CD4-positive, alpha-beta T cell treated with Interleukin-17A for 1 hour (primary cell): ENCODE measurements at regions not wholly inside any gene's neighbourhood (a gene's known extent, or its start where the extent isn't known, plus 50 kb on each side); places are given as distances from the start of the nearest gene placed in this dataset.

Source experiments
- DNase-seq: peaks from one replicate; pipeline ENCODE4 v3.0.0-alpha.2; 2020

GRCh38 chr2:239520811-239521517 lies 120.1 kb upstream of the HDAC4 start:
- no peak for DNase-seq

DNA sequence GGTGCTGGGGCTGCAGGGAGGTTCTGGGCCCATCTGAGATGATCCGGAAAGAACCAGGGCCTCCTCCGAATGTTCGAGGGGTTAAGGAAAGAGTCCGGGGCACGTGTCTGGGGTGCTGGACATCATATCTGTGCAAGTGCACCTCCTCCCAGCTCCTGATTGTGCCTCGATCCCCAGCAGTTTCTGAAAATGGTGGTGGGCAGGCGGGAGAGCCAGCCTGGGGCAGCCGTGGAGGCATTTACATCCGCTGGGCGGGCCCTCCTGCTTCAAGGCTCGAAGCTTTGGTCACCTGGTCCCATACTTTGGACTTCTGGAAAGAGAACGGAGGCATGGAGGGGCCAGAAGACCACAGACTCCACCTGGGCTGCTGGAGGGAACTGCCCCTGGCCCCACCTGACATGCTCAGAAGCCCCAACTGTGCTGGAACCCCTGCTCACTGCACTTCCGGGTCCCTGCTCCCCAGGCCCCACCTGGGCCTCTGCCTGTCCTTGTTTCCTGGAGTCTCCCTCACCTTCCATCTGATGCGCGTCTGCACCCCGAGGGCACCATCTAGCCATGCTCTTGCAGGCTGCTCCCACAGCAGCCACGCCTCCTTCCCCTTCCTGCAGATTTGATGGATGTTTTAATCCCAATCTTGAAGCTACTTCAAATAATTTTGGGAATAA lies 119.2 kb upstream of the HDAC4 start:
- DNase-seq = no peak

- no peak for DNase-seq
Measured at GRCh38 chr2:239519089-239519920, 118.5 kb upstream of the HDAC4 start.

DNA sequence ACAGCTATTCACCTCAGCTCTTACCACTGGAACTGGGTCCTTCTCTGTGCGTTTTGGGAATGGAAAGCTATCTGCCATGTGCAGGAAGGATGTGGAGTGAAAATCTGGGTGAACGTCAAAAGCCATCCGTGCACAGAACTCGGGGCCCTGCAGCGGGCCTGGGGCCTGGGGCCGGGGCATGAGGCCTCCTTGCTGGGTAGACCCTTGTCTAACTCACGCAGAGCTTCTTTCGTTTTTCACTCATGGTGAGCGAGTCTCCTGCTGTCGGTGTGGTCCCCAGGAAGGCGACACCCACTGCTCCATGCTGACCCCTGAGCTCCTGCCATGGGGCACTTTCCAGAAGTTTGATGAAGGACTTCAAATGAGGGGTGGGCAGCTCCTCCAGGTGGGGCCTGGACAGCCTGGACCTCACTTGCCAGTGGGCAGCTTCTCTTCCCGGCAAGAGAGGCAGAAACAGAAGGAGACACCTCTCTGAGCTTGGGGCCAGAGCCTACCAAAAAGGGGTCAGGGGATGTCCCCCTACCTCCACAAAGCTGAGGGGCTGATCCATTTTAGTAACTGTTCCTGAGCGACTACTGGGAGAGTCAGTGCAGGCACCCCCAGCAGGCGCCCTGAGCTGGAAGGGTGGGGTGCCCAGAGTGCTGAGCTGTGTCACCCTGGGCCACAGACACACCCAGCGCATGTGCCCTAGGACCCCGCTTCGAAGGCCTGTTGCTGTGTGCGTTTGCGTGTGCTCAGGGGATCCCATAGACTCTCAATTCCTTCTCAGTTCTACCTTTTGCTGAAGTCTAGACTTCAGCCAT lies 117.7 kb upstream of the HDAC4 start:
- no peak for DNase-seq

GRCh38 chr2:239517686-239518085 lies 116.9 kb upstream of the HDAC4 start:
- no peak for DNase-seq

GRCh38 chr2:239516954-239517305 lies 116.1 kb upstream of the HDAC4 start:
- DNase-seq = no peak

- DNase-seq = no peak
Measured at GRCh38 chr2:239516286-239516953, 115.6 kb upstream of the HDAC4 start.

- DNase-seq = no peak
Measured at GRCh38 chr2:239514754-239515530, 114.1 kb upstream of the HDAC4 start.

GRCh38 chr2:239512054-239512453 lies 111.2 kb upstream of the HDAC4 start:
- no peak for DNase-seq

- no peak for DNase-seq
Measured at GRCh38 chr2:239509373-239510143, 108.7 kb upstream of the HDAC4 start.

DNA sequence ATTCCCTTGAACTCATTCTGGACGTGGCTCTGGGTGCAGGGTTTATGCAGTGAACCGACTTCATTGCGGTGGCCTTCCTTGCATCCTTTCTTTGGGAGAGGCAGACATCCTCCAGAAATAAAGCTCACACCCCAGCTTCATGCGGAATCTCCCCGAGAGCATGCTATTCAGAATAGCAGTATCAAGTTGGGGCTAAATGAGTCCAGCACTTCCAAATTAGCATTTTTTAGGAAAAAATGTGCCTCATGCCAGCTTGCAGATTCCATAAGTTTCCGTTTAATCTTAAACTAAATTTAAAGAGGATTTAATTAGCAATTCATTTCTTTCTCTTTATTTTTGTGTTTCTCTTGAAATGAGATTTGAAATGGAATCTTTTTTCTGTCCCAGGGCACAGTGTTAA lies 107.4 kb upstream of the HDAC4 start:
- DNase-seq = no peak

DNA sequence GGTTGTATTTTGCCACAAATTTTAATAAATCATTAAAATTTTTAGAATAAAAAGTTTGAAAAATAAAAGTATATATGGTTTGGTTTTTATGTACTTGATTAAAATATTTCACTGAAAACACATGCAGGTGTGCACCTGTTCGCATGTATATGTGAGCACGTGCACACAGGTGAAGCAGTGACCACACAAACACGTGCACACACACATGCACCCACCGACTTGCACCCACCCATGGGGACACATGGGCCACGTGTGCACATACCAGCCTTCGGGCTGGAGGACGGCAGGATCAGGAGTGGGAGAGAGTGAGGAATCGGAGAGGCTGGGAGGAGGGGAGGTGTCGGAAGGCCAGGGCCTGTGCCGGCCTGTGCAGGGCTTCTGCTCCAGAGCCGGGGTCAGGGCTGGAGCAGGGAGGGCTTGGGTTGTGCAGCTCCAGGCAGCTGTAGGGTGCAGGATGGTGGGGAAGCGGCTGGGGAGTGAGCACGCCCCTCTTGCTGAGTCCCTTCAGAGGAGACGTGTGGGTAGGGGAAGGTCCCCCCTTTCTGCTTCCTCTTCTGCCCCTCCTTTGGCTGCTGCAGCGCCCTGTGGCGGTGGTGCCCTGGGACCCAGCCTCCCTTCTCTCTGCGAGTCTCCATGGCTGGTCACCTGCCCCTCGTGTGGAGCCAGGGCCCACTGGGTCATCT lies 106.9 kb upstream of the HDAC4 start:
- DNase-seq = no peak

GRCh38 chr2:239506961-239507360 lies 106.1 kb upstream of the HDAC4 start:
- no peak for DNase-seq

DNA sequence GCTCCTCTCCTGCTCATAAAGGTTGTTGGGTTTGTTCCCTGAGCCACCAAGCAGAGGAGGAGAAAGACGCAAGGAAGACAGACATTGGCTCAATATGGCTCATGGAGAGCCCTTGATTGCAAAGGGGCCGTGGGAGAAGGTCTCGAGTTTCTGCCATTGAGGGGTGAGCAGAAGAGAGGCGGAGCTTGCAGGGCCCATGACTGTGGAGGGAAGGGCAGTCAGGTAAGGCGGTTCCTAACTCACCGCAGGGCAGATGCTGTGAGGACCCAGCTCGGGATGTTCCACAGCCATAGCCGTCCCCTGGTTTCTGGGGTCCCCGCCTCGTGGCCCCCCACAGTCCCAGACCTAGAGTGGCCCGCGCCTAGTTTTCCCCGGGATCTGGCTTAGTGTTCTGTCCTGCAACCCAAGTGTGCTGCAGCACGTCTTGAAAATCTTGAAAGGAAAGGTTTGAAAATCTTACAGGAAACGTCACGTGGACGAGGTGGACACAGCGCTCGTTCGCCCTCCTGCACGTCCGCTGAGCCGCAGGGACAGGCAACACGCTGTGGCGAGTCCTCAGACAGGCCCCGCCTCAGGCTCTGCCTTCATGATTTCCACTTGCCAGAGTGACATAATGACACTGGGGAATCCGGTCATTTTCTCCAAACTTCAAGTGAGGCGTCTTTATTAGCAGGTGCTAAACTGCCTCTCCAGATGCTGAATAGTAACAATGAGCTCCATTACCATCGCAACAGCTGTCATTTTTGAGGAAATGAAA lies 105.5 kb upstream of the HDAC4 start:
- DNase-seq = no peak

DNA sequence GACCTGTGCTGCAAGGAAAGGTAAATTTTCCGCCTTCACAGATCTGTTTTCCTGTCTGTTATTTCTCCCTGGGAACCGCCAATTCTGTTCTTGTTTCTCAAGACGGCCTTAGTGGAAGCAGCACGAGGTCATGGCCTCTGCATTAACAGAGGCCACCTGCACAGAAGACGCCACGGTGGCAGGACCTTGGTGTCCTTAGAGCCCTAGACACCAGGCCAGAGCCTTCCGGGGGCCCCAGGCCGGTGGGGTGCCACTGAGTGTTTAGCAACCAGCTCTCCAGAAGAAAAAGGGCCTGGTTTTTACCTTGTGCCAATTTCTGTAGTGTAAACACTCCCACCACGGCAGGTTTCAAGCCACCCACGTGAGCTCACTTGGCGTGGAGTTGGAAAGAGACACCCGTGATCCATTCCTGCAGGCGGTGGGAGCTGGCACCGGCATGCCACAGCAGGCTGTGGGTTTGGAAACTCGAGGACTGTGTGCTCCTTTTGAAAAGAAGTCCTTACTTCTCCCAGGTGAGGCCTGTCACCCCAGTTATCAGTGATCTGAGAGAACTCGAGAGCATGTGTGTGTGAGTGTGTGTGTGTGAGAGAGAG lies 103.9 kb upstream of the HDAC4 start:
- DNase-seq = no peak

GRCh38 chr2:239502430-239503186 lies 101.8 kb upstream of the HDAC4 start:
- DNase-seq = no peak

DNA sequence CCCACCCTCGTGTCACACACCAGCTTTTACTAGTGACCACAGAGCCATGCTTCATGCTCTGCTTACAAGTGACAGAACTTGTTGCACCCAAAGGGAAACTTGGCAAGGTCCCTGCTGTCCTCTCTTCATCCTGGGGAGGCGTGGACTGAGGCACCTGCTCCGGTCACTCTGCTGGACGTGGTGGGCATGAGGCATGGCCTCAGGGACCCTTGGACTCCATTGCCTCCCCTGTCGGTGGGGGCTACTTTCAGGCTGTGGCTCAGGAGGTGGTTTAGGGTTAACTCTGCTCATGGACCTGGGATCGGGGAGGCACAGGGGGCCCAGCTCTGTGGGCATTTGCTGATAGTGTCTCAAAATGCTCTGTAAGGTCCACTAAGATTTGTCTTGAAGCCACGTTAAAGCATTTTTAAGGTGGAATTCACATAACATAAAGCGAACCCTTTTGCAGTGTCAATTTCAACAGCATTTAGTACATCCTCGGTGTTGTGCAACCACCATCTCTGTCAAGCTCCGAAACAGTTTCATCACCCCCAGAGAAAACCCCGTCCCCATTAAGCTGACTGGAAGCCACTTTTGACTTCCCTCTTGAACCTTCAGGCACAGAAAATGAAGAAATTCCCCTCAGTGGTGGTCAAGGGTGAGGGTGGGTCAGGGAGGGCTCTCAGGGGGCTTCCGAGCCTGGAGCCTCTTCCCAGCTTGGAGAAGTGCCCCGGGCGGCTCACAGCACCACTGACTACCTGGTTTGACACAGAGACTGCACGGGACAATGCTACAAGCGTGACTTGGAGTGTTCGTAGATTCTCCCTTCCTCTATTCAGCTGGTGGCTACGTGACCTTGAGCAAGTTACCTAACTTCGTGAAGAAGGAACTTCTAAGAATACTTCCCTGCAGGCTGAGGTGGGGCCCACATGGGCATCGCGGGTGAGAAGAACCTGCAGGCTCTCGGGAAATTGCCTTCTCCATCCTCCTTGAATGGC lies 100.0 kb upstream of the HDAC4 start:
- DNase-seq = peak; percentile 25
